ENCODE measurements at regions not wholly inside any gene's neighbourhood (a gene's known extent, or its start where the extent isn't known, plus 50 kb on each side); places are given as distances from the start of the nearest gene placed in this dataset.

DNA sequence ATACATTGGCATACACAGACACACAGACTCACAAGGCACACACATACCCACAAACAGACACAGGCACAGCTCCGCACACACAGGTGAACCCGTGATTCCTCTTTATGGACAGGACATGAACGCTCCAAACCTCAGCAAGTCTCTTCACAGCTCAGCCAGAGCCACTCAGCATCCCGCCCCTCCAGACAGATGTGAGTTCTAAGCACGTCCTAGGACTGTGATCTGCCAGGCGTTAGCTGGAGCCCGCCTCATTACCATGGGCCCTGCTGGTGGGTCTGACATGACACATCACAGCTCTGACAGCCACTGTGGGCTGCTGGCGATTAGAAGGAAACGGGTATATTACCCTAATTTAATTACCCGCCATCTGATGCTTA, 176.7 kb upstream of the PPP2R2D start:
- no peak for FAIRE-seq

- FAIRE-seq = no peak
These were observed 175.8 kb upstream of the PPP2R2D start for GRCh38 chr10:131724891-131725580.

DNA sequence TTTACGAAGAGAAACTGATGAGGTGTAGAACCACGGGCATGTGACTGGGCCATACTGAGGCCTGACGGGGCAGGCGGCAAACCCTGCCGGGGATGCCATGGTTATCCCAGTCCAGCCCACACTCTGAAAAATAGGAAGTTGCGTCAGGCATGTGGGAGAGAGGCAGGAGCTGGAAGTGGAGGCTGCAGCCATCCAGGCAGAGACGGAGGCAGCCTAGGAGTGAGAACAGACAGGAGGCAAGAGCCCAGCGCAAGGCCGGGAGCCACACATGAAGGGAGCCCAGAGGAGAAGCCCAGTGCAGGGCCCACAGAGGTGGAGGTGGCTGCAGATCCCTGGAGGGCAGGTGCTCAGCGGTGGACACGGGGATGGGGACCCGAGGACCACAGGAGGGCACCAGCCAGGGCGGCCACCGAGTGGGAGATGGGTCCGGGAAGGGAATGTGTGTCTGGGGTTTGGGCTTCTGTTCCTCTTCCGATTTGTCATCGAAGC, 175.2 kb upstream of the PPP2R2D start:
- FAIRE-seq = no peak

DNA sequence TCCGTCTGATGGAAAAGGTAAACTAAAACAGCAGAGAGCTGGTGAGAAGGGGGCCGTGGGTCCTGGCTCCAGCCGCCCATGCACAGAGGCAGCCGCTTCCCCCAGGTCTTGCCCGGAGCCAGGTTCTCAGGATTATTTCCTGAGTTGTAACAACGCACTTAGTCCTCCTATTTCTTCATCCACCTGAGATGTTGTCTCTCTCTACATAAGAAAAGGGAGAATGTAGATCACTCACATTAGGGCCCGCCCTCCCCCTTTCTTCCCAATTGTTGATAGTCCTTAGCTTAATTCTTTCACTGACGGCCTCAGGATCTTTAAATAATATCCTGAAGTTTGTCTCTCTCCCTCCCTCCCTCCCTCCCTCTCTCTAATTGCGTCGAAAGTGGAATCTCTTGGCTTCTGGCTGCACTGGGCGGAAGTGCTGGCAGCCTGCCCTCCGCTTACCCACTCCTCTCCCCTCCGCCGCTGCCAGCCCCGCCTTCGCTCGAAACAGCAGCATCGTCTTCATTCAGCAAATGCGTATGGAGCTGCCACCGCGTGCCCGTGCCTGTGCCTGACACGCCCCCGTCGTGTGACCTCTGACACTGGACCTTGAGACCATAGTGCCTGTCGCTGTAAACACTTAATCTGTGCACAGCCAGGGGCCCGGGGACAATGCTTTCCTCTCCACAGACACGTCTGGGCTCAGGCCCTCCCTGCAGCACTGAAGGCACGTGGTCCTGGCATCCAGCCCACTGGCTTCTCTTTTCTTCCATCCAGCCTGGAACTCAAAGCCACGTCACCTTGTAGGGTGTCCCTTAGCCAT, 174.5 kb upstream of the PPP2R2D start:
- no peak for FAIRE-seq

DNA sequence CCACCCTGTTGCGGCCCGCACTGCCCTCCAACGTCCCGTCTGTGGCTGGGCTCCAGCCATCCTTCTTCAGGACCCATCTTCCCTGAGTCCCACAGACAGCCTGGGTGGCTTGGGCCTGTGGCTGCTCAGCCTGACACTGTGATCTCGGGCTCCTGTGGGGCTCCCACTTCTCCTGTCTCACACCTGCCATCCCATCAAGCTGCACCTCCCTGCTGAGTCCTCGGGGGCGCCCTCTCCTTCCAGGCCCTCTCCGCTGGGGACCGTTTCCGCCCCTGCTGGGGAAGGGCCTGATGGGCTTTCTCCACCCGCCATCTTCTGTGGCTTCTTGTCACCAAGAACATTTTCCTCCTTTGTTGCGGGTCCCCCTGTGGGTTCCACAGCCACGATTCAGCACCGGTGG, 173.8 kb upstream of the PPP2R2D start:
- no peak for FAIRE-seq

- no peak for FAIRE-seq
These were observed 173.2 kb upstream of the PPP2R2D start for GRCh38 chr10:131727560-131727959.

DNA sequence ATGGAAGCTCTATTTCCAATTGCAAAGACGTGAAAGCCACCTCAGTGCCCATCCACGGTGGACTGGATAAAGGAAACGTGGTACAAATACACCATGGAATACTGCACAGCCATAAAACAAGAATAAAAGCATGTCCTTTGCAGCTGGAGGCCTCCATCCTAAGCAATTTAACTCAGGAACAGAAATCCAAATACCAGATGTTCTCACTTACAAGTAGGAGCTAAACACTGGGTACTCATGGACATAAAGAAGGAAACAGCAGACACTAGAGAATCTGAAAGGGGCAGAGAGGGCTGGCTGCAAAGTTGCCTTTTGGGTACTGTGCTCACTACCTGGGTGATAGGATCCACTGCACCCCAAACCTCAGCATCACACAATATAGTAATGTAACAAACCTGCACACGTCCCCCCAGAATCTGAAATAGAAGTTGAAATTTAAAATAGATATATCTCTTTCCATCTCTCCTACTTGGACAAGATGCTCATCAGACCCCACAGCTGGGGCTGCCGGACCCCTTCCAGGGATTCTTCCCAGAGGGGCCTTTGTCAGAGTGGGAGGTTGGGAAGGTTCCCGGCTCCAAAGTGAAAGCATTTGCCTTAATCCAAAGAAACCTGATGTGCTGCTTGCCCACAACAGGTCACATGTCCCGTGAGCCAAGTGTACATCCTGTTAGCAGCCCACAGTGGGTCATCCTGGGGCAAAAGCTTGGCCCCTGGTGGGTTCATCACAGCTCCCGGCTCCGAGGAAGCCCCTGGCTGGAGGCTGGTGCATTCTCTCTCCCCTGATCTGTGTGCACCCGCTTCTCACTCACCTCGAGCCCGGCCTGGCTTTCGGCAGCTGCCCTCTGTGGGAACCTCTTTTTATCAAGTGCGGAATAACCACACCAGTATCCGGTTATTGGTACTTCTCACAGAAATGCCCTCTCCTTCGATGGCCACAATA, 172.3 kb upstream of the PPP2R2D start:
- FAIRE-seq = no peak

- no peak for FAIRE-seq
These were observed 171.4 kb upstream of the PPP2R2D start for GRCh38 chr10:131729361-131729760.

- no peak for FAIRE-seq
These were observed 170.7 kb upstream of the PPP2R2D start for GRCh38 chr10:131729938-131730660.

DNA sequence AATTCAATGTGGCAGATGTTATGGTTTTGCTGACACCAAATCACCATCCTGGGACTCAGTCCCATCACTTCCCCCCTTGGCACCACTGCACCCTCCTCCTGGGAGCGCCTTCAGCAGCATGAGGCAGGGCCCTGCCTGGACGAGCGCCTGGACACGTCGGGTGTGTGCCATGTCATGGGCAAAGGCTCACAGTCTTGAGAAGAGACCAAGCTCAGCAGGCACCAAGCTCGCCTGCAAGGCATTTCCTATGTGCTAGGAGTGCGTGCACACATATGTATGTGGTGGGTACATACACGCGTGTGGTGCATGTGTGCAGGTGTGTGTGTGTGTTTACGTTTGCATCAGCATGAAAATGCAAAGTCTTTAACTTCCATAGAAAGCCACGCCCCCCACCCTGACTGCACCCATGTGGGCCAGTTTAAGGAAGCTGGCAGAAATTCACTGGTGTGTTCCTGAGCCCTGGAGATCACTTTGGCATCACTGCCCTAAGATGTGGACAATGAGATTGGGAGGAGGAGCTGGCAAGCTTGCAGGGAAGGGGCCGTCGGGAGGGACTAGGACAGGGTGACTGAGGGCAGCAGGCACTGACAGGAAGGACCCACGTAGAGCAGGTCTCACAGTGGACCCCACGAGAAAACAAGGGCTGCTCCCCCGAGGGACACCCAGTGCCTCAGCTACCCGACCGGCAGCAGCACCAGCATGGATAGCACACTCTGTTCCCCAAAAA, 169.9 kb upstream of the PPP2R2D start:
- FAIRE-seq = no peak

GRCh38 chr10:131731780-131732630, 168.8 kb upstream of the PPP2R2D start:
- no peak for FAIRE-seq

- FAIRE-seq = no peak
These were observed 168.1 kb upstream of the PPP2R2D start for GRCh38 chr10:131732631-131733127.

DNA sequence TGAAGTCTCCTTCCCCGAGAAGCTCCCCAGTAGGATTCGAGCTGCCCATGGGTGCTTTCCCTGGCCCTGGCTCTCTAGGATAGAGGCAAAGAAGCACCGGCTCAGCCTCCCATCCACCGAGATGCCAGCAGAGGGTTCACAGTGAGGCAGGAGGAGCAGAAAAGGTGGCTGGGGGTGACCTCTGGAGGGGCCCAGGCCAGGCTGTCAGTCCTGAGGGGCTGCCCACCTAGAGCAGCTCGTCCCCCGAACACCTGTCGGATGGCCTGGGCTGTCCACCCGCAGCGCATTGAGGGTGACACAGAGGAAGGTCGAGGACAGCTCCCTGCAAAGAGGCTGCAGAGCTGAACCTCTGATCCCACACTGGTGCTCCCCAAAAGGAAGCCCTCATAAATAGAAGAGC, 167.2 kb upstream of the PPP2R2D start:
- FAIRE-seq = no peak

DNA sequence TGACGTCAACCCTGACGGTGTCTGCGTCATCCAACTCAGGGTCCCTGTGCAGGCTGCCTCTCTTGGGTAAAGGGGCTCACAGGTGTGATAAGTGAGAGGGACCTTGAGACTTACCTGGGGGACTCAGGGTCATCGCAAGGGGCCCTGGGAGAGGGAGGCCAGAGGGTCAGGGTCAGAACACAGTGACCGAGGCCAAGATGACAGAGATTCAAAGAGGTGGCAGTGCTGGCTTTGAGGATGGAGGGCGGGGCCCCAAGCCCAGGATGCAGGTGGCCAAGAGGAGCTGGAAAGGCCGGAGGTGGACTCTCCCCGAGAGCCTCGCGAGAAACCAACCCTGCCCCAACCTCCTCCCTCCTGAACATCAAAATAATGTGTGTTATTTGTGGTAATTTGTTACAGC, 165.2 kb upstream of the PPP2R2D start:
- FAIRE-seq = no peak

GRCh38 chr10:131736321-131736980, 164.4 kb upstream of the PPP2R2D start:
- FAIRE-seq = no peak

GRCh38 chr10:131737543-131738395, 163.0 kb upstream of the PPP2R2D start:
- no peak for FAIRE-seq

GRCh38 chr10:131738396-131738735, 162.4 kb upstream of the PPP2R2D start:
- FAIRE-seq = no peak

DNA sequence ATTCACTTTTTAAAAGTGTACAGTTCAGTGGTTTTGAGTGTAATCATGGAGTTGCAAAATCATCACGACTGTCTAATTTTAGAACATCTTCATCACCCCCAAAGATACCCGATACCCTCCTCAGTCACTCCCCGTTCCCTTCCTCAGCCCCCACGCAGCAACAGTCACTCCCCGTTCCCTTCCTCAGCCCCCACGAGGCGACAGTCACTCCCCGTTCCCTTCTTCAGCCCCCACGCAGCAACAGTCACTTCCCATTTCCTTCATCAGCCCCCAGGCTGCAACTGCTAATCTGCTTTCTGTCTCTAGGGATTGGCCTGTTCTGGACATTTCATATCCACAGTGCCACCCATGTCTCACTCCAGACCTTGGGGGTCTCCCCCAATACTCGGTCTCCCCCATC, 161.6 kb upstream of the PPP2R2D start:
- FAIRE-seq = no peak

DNA sequence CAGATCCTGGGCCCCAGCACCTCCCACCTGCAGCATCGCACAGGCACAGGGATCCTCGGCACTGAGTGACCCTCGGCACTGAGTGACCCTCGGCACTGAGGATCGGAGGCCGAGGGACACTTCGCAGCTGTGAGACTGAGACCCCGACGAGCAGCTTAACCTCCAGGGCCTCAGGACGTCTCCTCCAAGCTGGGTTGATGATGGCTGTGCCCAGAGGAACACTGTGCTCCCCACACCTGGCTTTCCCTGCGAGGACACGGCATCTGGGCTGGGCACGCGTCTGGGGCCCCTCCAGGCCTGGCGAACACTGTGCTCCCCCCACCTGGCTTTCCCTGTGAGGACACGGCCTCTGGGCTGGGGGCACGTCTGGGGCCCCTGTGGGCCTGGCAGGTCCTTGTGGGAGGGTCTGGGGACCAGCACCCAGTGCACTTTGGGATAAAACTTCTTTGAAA, 158.3 kb upstream of the PPP2R2D start:
- no peak for FAIRE-seq
